Chondrocyte (in vitro differentiated cells): ENCODE measurements at regions not wholly inside any gene's neighbourhood (a gene's known extent, or its start where the extent isn't known, plus 50 kb on each side); places are given as distances from the start of the nearest gene placed in this dataset.

ENCODE experiments used
- DNase-seq: peaks from one replicate; pipeline ENCODE4 v3.0.0; 2021; ENCODE audit warnings: mixed read lengths, low spot score
- H3K27ac Mint-ChIP-seq: one replicate; pipeline ENCODE4 v1.8.0; 2021; ENCODE audit warnings: mild to moderate bottlenecking, moderate library complexity, mixed read lengths; ENCODE audit not compliant: unreplicated experiment
- H3K27me3 Mint-ChIP-seq: 2 replicates; pipeline ENCODE4 v1.8.0; 2021; ENCODE audit warnings: low read depth, mixed read lengths
- H3K36me3 Mint-ChIP-seq: 2 replicates; pipeline ENCODE4 v1.8.0; 2021; ENCODE audit warnings: low read depth, mixed read lengths
- H3K4me1 Mint-ChIP-seq: 2 replicates; pipeline ENCODE4 v1.8.0; 2021; ENCODE audit warnings: low read depth, mild to moderate bottlenecking, mixed read lengths
- H3K4me3 Mint-ChIP-seq: one replicate; pipeline ENCODE4 v1.8.0; 2021; ENCODE audit warnings: mild to moderate bottlenecking, moderate library complexity, mixed read lengths; ENCODE audit not compliant: unreplicated experiment
- H3K9me3 Mint-ChIP-seq: 2 replicates; pipeline ENCODE4 v1.8.0; 2021; ENCODE audit warnings: low read depth, mixed read lengths
- TF ChIP-seq, protein P1 (sequence below): fragments of 200-600 bp; sonication (generic); IDR thresholded peaks from 2 replicates; pipeline ENCODE4 v1.5.0; 2021; ENCODE audit warnings: antibody characterized with exemption, mild to moderate bottlenecking, moderate library complexity

DNA sequence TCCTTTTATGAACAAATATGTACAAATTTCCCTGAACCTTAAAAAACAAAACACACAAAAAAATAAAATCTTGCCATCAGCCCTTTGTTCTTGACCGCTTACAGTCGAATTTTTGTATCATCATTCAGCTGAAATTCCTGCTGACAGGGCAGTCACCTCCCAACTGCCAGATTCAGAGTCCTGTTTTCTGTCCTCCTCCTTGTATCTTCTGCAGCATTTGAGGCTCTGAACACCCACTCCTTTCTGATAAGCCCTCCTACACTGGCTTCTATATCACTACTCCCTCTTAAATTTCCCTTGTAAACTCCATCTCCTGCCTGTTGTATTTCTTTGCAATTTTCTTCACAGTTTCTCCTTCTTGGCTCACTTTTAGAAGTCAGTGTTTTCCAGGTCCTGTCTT, 77.8 kb upstream of the CCN6 start:
- H3K4me1 Mint-ChIP-seq, result peaks cover 36% of the 10 kb centered on the region

DNA sequence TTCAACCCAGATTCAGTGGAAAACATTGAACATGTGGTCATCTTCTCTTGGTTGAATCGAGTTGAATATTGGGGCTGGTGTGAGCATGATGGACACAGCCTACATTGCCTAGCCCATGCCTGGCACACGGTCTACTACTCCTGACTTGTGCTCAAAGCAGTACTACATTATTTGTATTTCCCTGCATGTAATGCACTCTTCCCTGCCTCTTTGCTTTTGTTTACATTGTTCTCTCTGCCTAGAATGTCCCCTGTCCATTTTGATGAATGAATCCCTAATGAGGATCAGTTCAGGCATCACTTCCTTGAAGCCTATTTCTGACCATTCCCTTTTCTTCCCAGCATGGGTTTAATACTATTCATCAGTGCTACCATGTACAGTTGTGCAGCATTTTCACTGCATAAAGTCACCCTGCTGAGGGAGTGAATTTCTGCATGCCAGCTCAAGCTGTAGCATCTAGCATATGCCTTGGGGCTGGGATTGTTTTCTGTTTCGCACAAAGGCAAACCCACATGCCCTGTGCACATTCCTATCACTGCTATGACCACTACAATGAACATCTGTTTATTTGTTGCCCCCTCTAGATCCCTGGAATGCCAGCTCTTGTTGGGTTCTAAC, 75.3 kb upstream of the CCN6 start:
- no peak overlapping the region for H3K4me3 Mint-ChIP-seq
- H3K27ac Mint-ChIP-seq, result no peak overlapping the region
- no peaks in the 10 kb centered on the region for H3K9me3 Mint-ChIP-seq
- H3K27me3 Mint-ChIP-seq, result no peaks in the 10 kb centered on the region
- H3K4me1 Mint-ChIP-seq, result peaks cover 17% of the 10 kb centered on the region
- TF ChIP-seq, protein P1, sequence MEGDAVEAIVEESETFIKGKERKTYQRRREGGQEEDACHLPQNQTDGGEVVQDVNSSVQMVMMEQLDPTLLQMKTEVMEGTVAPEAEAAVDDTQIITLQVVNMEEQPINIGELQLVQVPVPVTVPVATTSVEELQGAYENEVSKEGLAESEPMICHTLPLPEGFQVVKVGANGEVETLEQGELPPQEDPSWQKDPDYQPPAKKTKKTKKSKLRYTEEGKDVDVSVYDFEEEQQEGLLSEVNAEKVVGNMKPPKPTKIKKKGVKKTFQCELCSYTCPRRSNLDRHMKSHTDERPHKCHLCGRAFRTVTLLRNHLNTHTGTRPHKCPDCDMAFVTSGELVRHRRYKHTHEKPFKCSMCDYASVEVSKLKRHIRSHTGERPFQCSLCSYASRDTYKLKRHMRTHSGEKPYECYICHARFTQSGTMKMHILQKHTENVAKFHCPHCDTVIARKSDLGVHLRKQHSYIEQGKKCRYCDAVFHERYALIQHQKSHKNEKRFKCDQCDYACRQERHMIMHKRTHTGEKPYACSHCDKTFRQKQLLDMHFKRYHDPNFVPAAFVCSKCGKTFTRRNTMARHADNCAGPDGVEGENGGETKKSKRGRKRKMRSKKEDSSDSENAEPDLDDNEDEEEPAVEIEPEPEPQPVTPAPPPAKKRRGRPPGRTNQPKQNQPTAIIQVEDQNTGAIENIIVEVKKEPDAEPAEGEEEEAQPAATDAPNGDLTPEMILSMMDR, result no peak
- DNase-seq, result no peak
- H3K36me3 Mint-ChIP-seq, result no peaks in the 10 kb centered on the region

More for the DNA sequence above, 77.8 kb upstream of the CCN6 start:
- DNase-seq, result no peak
- Mint-ChIP-seq H3K27ac (no peak overlapping the region), H3K9me3 (no peaks in the 10 kb centered on the region), H3K27me3 (no peaks in the 10 kb centered on the region), H3K4me3 (no peak overlapping the region), H3K36me3 (no peaks in the 10 kb centered on the region)
- TF ChIP-seq, protein P1, result no peak

DNA sequence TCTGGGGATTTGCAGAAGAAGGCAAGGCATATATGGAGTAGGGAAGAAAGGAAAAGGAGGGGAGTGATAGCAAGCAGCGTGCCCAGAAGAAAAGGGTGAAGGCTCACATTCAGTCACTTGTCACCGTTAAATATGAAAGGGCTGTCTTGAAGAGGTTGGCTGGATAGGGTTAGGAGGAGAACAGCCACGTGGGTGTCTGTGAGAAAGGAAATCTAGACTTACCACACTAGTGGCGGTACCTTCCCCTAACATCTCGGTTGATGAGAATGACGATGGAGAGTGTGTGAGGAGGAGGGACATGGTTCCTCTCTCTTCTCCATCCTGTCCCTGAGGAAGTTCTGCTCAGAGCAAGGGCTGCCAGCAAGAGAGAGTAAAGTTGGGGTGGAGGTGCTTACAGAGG, 74.3 kb upstream of the CCN6 start:
- TF ChIP-seq, protein P1, result no peak
- peaks cover 7% of the 10 kb centered on the region for H3K4me1 Mint-ChIP-seq
- H3K27ac Mint-ChIP-seq, result no peak overlapping the region
- H3K9me3 Mint-ChIP-seq, result no peaks in the 10 kb centered on the region
- no peaks in the 10 kb centered on the region for H3K36me3 Mint-ChIP-seq
- H3K27me3 Mint-ChIP-seq, result no peaks in the 10 kb centered on the region
- H3K4me3 Mint-ChIP-seq, result no peak overlapping the region
- no peak for DNase-seq

DNA sequence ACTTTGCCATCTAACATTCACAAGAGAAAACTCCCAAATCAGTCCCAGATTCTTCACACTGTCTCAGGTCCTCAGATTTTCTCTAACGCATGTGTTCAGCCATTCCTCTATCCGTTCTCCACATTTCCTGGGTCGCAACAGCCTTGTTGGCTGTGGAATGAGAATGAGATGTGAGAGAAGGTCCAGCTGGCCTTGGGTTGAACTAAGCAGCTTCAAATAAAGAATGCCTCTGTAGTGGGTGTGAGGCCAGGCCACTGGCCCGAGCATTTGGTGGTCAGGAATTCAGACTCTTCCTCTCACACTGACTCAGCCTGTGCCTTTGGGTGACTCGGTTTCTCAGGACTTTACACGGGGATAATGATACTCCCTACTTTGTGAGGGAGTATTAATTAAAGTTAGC, 73.8 kb upstream of the CCN6 start:
- no peaks in the 10 kb centered on the region for H3K27me3 Mint-ChIP-seq
- H3K9me3 Mint-ChIP-seq, result no peaks in the 10 kb centered on the region
- H3K4me1 Mint-ChIP-seq, result peaks cover 8% of the 10 kb centered on the region
- DNase-seq, result no peak
- TF ChIP-seq, protein P1, result no peak
- no peak overlapping the region for H3K4me3 Mint-ChIP-seq
- no peak overlapping the region for H3K27ac Mint-ChIP-seq
- H3K36me3 Mint-ChIP-seq, result no peaks in the 10 kb centered on the region

DNA sequence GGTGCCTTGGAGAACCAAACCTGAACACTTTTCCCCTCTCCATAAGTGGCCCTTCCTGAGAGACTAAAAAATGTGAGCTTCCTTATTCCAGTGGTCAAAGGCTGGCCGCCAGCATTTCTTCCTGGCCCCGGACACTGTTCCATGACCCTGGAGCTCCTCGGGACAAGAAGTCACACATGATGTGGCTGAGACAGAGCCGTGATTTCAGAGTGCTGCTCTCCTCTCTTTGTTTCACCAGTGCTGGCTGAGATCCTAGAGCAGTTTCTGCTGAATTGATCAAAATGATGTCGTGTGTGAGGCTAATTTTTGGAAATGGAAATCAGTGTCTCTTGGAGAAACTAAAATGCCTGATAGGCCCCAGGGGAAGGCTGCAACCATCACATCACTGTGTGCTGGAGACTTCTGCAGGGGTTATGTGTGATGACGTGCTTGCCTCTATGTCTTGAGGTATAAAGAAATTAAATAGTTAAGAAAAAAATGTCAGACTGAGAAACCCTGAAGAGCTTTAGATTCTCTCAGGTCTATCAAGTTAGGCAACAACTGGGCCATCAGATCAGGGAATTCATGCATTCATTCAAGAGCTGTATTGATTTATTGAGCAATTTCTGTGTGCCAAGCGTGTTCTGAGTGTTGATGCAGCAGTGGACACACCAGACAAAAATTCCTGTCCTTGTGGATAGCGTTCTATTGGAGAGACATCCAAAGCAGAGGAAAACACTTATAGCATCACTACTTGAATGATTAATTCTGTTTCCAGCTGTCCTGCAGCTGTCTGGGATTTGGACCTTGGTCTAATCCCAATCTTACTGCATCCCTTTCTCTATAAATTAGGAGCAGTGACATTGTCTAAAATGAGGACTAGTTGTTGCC, 72.7 kb upstream of the CCN6 start:
- no peak overlapping the region for H3K27ac Mint-ChIP-seq
- DNase-seq, result no peak
- H3K36me3 Mint-ChIP-seq, result no peaks in the 10 kb centered on the region
- H3K4me3 Mint-ChIP-seq, result no peak overlapping the region
- no peaks in the 10 kb centered on the region for H3K27me3 Mint-ChIP-seq
- no peaks in the 10 kb centered on the region for H3K9me3 Mint-ChIP-seq
- TF ChIP-seq, protein P1, result no peak
- H3K4me1 Mint-ChIP-seq, result peaks cover 16% of the 10 kb centered on the region
